Lung (tissue), 11 donors: ENCODE measurements at regions not wholly inside any gene's neighbourhood (a gene's known extent, or its start where the extent isn't known, plus 50 kb on each side); places are given as distances from the start of the nearest gene placed in this dataset.

Source experiments
- ATAC-seq: fragments of 200-7000 bp; cut with Tn5 transposase; one replicate; pipeline ENCODE4 v1.9.1; 2020; ENCODE audit warnings: moderate number of reproducible peaks; ENCODE audit not compliant: insufficient read depth, low FRiP score
- DNase-seq, 3 donors: peaks; one replicate each; pipeline ENCODE4 v3.0.0-alpha.2; 2013 to 2017
- H3K27ac ChIP-seq, 2 donors: one replicate each; pipeline ENCODE4 v1.5.1; 2013; ENCODE audit warnings: mild to moderate bottlenecking in 2 of 2, moderate library complexity in 2 of 2, control low read depth in 1 of 2, inconsistent platforms in 1 of 2, low read depth in 1 of 2, low read length in 1 of 2
- H3K27me3 ChIP-seq, 3 donors: one replicate each; pipeline ENCODE4 v1.5.1; 2013; ENCODE audit warnings: low read length in 2 of 3; ENCODE audit not compliant: control insufficient read depth in 3 of 3, insufficient read depth in 3 of 3
- H3K36me3 ChIP-seq, 4 donors: one replicate each; pipeline ENCODE4 v1.5.1; 2013; ENCODE audit warnings: low read length in 4 of 4, mild to moderate bottlenecking in 1 of 4, moderate library complexity in 1 of 4; ENCODE audit not compliant: control insufficient read depth in 4 of 4, insufficient read depth in 4 of 4
- H3K4me1 ChIP-seq, 5 donors: one replicate each; pipeline ENCODE4 v1.5.1; 2013; ENCODE audit warnings: low read length in 5 of 5, mild to moderate bottlenecking in 2 of 5, moderate library complexity in 1 of 5; ENCODE audit not compliant: control insufficient read depth in 5 of 5, insufficient read depth in 5 of 5
- H3K4me3 ChIP-seq: one replicate; pipeline ENCODE4 v1.5.1; 2013; ENCODE audit warnings: mild to moderate bottlenecking, control low read depth, moderate library complexity
- H3K9ac ChIP-seq, 2 donors: one replicate each; pipeline ENCODE4 v1.5.1; 2013; ENCODE audit warnings: low read length in 2 of 2, control low read depth in 1 of 2; ENCODE audit not compliant: insufficient read depth in 1 of 2
- H3K9me3 ChIP-seq, 4 donors: one replicate each; pipeline ENCODE4 v1.5.1; 2013; ENCODE audit warnings: low read length in 3 of 4, mild to moderate bottlenecking in 1 of 4, moderate library complexity in 1 of 4; ENCODE audit not compliant: control insufficient read depth in 4 of 4, insufficient read depth in 3 of 4
- CTCF ChIP-seq: IDR thresholded peaks from 2 replicates; pipeline ENCODE4 v1.5.1; 2012; ENCODE audit warnings: mild to moderate bottlenecking; ENCODE audit errors: control extremely low read depth, extremely low read depth
- WGBS, 2 donors: extraction: QIAGEN DNeasy Blood & Tissue Kit; methylation state at CpG; one replicate each; pipeline ENCODE4 v1.1.7; 2013; 5-methylcytosine and 5-hydroxymethylcytosine counted together
- donor health status: control.
- donor health status: control.
- donor health status: Bipolar disorder and iron deficiency.
- donor health status: healthy.
- donor health status: DM: yes; HTN: yes; CAD: no.

DNA sequence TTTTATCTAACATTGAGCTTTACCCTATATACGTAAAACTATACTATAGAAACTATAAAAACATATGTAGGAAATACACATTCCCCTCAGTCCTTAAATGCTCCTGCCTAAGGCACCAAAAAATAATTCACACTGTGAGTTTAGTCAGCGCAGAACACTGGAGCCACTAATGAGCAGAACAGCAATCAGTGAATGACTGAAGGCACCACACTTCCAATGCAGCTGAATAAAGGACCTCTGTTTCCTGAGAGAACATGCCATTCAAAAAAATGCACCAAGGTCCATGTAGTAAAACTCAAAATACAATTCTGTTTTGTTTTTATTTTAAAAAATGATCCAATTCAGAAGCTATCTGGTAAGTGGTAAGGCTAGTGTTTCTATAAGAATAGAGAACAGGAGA is 1280.6 kb upstream of the NRXN1 start:
- DNase-seq (no peak), ATAC-seq (no peak)
- Histone ChIP-seq H3K36me3 (no peaks in the 10 kb centered on the region), H3K27ac (no peak overlapping the region), H3K9ac (no peak overlapping the region), H3K4me3 (no peak overlapping the region), H3K27me3 (no peaks in the 10 kb centered on the region), H3K9me3 (no peaks in the 10 kb centered on the region), H3K4me1 (no peaks in the 10 kb centered on the region)
- WGBS, 2 donors: 87 to 90% methylated on average over 2 of the region's 2 CpGs
- TF ChIP-seq CTCF: no peak

GRCh38 chr2:52311862-52312261 is 1279.9 kb upstream of the NRXN1 start:
- Histone ChIP-seq H3K27me3 (no peaks in the 10 kb centered on the region), H3K27ac (no peak overlapping the region), H3K9ac (no peak overlapping the region), H3K4me1 (no peaks in the 10 kb centered on the region), H3K36me3 (no peaks in the 10 kb centered on the region), H3K9me3 (no peaks in the 10 kb centered on the region), H3K4me3 (no peak overlapping the region)
- no peak for ATAC-seq
- TF ChIP-seq CTCF: no peak
- WGBS, 2 donors: 55 to 67% methylated on average over 5 of the region's 5 CpGs
- no peak for DNase-seq

- Histone ChIP-seq H3K36me3 (no peaks in the 10 kb centered on the region), H3K4me1 (no peaks in the 10 kb centered on the region), H3K9me3 (peaks cover 0 to 7% (median 0%) of the 10 kb centered on the region in 4 donors), H3K27ac (no peak overlapping the region), H3K9ac (no peak overlapping the region), H3K4me3 (no peak overlapping the region), H3K27me3 (no peaks in the 10 kb centered on the region)
- WGBS, 2 donors: 70 to 71% methylated on average over 2 of the region's 2 CpGs
- no peak for TF ChIP-seq CTCF
- no peak for ATAC-seq
- no peak for DNase-seq
Measured at GRCh38 chr2:52308156-52308555, 1276.2 kb upstream of the NRXN1 start.

- ATAC-seq: no peak
- Histone ChIP-seq H3K9me3 (peaks cover 0 to 7% (median 3%) of the 10 kb centered on the region in 4 donors), H3K36me3 (no peaks in the 10 kb centered on the region), H3K27me3 (no peaks in the 10 kb centered on the region), H3K4me1 (no peaks in the 10 kb centered on the region), H3K4me3 (no peak overlapping the region), H3K27ac (no peak overlapping the region), H3K9ac (no peak overlapping the region)
- 65 to 80% methylated on average over 1 of the region's 1 CpG for WGBS, 2 donors
- TF ChIP-seq CTCF: no peak
- DNase-seq: no peak
Measured at GRCh38 chr2:52294628-52295027, 1262.7 kb upstream of the NRXN1 start.
